Lung (tissue), 11 donors: ENCODE measurements at regions not wholly inside any gene's neighbourhood (a gene's known extent, or its start where the extent isn't known, plus 50 kb on each side); places are given as distances from the start of the nearest gene placed in this dataset.

ENCODE experiments used
- ATAC-seq: fragments of 200-7000 bp; cut with Tn5 transposase; one replicate; pipeline ENCODE4 v1.9.1; 2020; ENCODE audit warnings: moderate number of reproducible peaks; ENCODE audit not compliant: insufficient read depth, low FRiP score
- DNase-seq, 3 donors: peaks; one replicate each; pipeline ENCODE4 v3.0.0-alpha.2; 2013 to 2017
- H3K27ac ChIP-seq, 2 donors: one replicate each; pipeline ENCODE4 v1.5.1; 2013; ENCODE audit warnings: mild to moderate bottlenecking in 2 of 2, moderate library complexity in 2 of 2, control low read depth in 1 of 2, inconsistent platforms in 1 of 2, low read depth in 1 of 2, low read length in 1 of 2
- H3K27me3 ChIP-seq, 3 donors: one replicate each; pipeline ENCODE4 v1.5.1; 2013; ENCODE audit warnings: low read length in 2 of 3; ENCODE audit not compliant: control insufficient read depth in 3 of 3, insufficient read depth in 3 of 3
- H3K36me3 ChIP-seq, 4 donors: one replicate each; pipeline ENCODE4 v1.5.1; 2013; ENCODE audit warnings: low read length in 4 of 4, mild to moderate bottlenecking in 1 of 4, moderate library complexity in 1 of 4; ENCODE audit not compliant: control insufficient read depth in 4 of 4, insufficient read depth in 4 of 4
- H3K4me1 ChIP-seq, 5 donors: one replicate each; pipeline ENCODE4 v1.5.1; 2013; ENCODE audit warnings: low read length in 5 of 5, mild to moderate bottlenecking in 2 of 5, moderate library complexity in 1 of 5; ENCODE audit not compliant: control insufficient read depth in 5 of 5, insufficient read depth in 5 of 5
- H3K4me3 ChIP-seq: one replicate; pipeline ENCODE4 v1.5.1; 2013; ENCODE audit warnings: mild to moderate bottlenecking, control low read depth, moderate library complexity
- H3K9ac ChIP-seq, 2 donors: one replicate each; pipeline ENCODE4 v1.5.1; 2013; ENCODE audit warnings: low read length in 2 of 2, control low read depth in 1 of 2; ENCODE audit not compliant: insufficient read depth in 1 of 2
- H3K9me3 ChIP-seq, 4 donors: one replicate each; pipeline ENCODE4 v1.5.1; 2013; ENCODE audit warnings: low read length in 3 of 4, mild to moderate bottlenecking in 1 of 4, moderate library complexity in 1 of 4; ENCODE audit not compliant: control insufficient read depth in 4 of 4, insufficient read depth in 3 of 4
- WGBS, 2 donors: extraction: QIAGEN DNeasy Blood & Tissue Kit; methylation state at CpG; one replicate each; pipeline ENCODE4 v1.1.7; 2013; 5-methylcytosine and 5-hydroxymethylcytosine counted together
- TF ChIP-seq, protein P1 (sequence below): IDR thresholded peaks from 2 replicates; pipeline ENCODE4 v1.5.1; 2012; ENCODE audit warnings: mild to moderate bottlenecking; ENCODE audit errors: control extremely low read depth, extremely low read depth
- donor health status: control.
- donor health status: control.
- donor health status: Bipolar disorder and iron deficiency.
- donor health status: healthy.
- donor health status: DM: yes; HTN: yes; CAD: no.

DNA sequence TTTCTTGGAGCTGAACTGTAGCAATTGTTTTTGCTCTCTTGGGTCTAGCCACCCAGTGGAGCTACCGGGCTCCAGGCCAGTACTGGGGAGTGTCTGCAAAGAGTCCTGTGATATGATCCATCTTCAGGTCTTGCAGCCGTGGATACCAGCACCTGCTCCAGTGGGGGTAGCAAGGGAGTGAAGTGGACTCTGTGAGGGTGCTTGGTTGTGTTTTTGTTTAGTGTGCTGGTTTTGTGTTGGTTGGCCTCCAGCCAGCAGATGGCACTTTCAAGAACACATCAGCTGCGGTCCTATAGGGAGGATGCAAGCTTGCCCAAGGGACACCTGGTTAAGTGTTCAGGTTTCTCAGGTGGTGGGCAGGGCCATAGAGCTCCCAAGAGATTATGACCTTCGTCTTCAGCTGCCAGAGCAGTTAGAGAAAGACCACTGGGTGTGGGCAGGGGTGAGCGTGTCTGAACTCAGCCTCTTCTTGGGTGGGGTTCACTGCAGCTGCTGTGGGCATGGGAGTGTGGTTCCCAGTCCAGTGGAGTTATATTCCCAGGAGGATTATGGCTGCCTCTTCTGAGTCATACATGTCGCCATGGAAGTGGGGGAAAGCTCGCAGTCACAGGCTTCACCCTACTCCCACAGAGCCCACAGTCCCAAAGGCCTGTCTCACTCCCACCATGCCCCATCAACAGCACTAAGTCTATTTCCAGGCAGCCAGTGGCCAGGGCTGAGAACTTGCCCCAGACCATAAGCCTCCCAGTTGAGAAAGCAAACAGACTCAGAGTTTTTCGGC lies 811.6 kb downstream of the GLUD2 start:
- no peaks in the 10 kb centered on the region for H3K36me3 ChIP-seq
- no peak overlapping the region for H3K27ac ChIP-seq
- no peaks in the 10 kb centered on the region for H3K4me1 ChIP-seq
- H3K9ac ChIP-seq = no peak overlapping the region
- no peak overlapping the region for H3K4me3 ChIP-seq
- TF ChIP-seq, protein P1, sequence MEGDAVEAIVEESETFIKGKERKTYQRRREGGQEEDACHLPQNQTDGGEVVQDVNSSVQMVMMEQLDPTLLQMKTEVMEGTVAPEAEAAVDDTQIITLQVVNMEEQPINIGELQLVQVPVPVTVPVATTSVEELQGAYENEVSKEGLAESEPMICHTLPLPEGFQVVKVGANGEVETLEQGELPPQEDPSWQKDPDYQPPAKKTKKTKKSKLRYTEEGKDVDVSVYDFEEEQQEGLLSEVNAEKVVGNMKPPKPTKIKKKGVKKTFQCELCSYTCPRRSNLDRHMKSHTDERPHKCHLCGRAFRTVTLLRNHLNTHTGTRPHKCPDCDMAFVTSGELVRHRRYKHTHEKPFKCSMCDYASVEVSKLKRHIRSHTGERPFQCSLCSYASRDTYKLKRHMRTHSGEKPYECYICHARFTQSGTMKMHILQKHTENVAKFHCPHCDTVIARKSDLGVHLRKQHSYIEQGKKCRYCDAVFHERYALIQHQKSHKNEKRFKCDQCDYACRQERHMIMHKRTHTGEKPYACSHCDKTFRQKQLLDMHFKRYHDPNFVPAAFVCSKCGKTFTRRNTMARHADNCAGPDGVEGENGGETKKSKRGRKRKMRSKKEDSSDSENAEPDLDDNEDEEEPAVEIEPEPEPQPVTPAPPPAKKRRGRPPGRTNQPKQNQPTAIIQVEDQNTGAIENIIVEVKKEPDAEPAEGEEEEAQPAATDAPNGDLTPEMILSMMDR = no peak
- no peaks in the 10 kb centered on the region for H3K27me3 ChIP-seq
- DNase-seq (no peak), ATAC-seq (no peak)
- WGBS, 2 donors = 84 to 93% methylated on average over 7 to 8 of the region's 8 CpGs
- H3K9me3 ChIP-seq = peaks cover 0 to 3% (median 0%) of the 10 kb centered on the region in 4 donors

DNA sequence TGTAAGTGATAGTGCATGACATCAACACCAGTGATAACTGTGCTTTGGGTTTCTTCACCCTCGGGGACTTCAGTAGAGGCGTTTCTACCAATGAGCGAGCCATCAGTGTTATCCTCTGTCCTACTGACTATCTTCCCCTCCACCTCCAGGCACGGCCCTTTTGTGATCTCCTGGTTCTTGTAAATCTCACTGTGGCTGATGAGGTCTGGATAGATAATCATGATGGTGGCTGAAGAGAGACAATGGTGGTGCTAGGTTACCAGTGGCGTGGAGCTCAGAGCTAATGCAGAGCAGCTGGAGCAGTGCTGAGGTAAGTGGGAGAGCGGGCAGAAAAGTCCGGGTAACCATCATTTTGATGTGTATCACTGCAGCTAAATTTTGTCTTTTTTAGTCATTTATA lies 816.6 kb downstream of the GLUD2 start:
- Histone ChIP-seq H3K4me3 (no peak overlapping the region), H3K27ac (no peak overlapping the region), H3K9me3 (peaks cover 0 to 2% (median 0%) of the 10 kb centered on the region in 4 donors), H3K27me3 (no peaks in the 10 kb centered on the region), H3K36me3 (no peaks in the 10 kb centered on the region), H3K4me1 (no peaks in the 10 kb centered on the region), H3K9ac (no peak overlapping the region)
- ATAC-seq (no peak), DNase-seq (no peak)
- TF ChIP-seq, protein P1 = no peak
- 81 to 88% methylated on average over 7 of the region's 7 CpGs for WGBS, 2 donors

DNA sequence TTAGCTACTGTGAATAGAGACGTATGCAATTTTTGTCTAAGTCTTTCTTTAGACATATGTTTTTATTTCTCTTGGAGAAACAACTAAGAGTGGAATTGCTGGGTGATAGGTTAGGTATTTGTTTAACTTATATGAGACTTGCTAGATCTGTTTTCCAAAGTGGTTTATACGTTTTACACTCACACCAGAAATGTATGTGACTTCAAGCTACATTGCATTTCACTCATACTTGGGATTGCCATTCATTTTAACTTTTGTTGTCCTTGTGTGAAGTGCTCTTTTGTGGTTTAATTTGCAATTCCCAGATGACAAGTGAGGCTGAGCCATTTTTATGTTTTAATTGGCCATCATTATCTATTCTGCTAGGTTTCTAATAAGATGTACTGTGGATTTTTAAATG lies 817.2 kb downstream of the GLUD2 start:
- ATAC-seq (no peak), DNase-seq (no peak)
- Histone ChIP-seq H3K4me3 (no peak overlapping the region), H3K9me3 (no peaks in the 10 kb centered on the region), H3K27ac (no peak overlapping the region), H3K27me3 (no peaks in the 10 kb centered on the region), H3K4me1 (no peaks in the 10 kb centered on the region), H3K36me3 (no peaks in the 10 kb centered on the region), H3K9ac (no peak overlapping the region)
- WGBS, 2 donors = 43 to 62% methylated on average over 2 of the region's 2 CpGs
- TF ChIP-seq, protein P1 = no peak
